ENCODE measurements at regions not wholly inside any gene's neighbourhood (a gene's known extent, or its start where the extent isn't known, plus 50 kb on each side); places are given as distances from the start of the nearest gene placed in this dataset.

GRCh38 chr3:176765382-176765900 lies 431.8 kb downstream of the TBL1XR1 start:
- DNase-seq (ENCODE audit: low spot score) (no peak), ATAC-seq (no peak), FAIRE-seq (no peak)
- H3K4me1 ChIP-seq (ENCODE audit: insufficient read depth, low read length), result no peaks in the 10 kb centered on the region
- ChIA-PET POLR2A (no interaction called here), CTCF (ENCODE audit: low intra/inter-chr PET ratio, low total read pairs) (no interaction called here)
- no peaks in the 10 kb centered on the region for H3K27me3 ChIP-seq (ENCODE audit: control insufficient read depth in 1 of 2, insufficient read depth in 2 of 2, low read length in 2 of 2)
- no TSS peak for BruUV-seq (replicated peaks)
- in situ Hi-C loops (cut with HindIII; ENCODE audit: extremely low pct_ligation_motif_present, low pct_unique_long_range_greater_than_20kb), result no loop called here
- intact Hi-C loops (cut with micrococcal nuclease; ENCODE audit: unreplicated experiment), result no loop called here
- no peak overlapping the region for H3K4me3 ChIP-seq (replicated peaks in 1 of 3; ENCODE audit: insufficient read depth in 1 of 3, low read depth in 2 of 3, low read length in 3 of 3)
- H2AFZ ChIP-seq (ENCODE audit: low read length), result no peak overlapping the region
- H3K27ac ChIP-seq (ENCODE audit: extremely low read length, insufficient read depth, low read length), result no peak overlapping the region
- H3K36me3 ChIP-seq (replicated peaks in 1 of 2; ENCODE audit: control insufficient read depth in 1 of 2, insufficient read depth in 2 of 2, low read length in 2 of 2), result no peaks in the 10 kb centered on the region
- H3K9ac ChIP-seq (ENCODE audit: insufficient read depth, low read depth, low read length), result no peak overlapping the region
- H4K20me1 ChIP-seq (ENCODE audit: insufficient read depth, low read length), result no peaks in the 10 kb centered on the region
- WGBS (ENCODE audit: low lambda C conversion rate), result 0% methylated on average over 3 of the region's 3 CpGs
- no peak overlapping the region for H3K4me2 ChIP-seq (ENCODE audit: low read depth, low read length)
- no peaks in the 10 kb centered on the region for H3K79me2 ChIP-seq (ENCODE audit: insufficient read depth, low read length)
- H3K9me3 ChIP-seq (ENCODE audit: low read length), result no peaks in the 10 kb centered on the region
- TF ChIP-seq KLF6 (CRISPR knock-in tag; IDR thresholded peaks at IDR 0.05), result no peak
- TF ChIP-seq CENPBD1 (CRISPR knock-in tag; IDR thresholded peaks at IDR 0.05; ENCODE audit: borderline replicate concordance, low read depth), result no peak
- TF ChIP-seq ZNF549 (CRISPR knock-in tag; IDR thresholded peaks at IDR 0.05), result no peak
- no peak for TF ChIP-seq ZNF512 (CRISPR knock-in tag; IDR thresholded peaks at IDR 0.05)
- no peak for TF ChIP-seq IKZF4 (CRISPR knock-in tag; IDR thresholded peaks at IDR 0.05; ENCODE audit: borderline replicate concordance, low read depth, not compliant biosample characterization)
- no peak for TF ChIP-seq ZNF33B (CRISPR knock-in tag; IDR thresholded peaks at IDR 0.05)
- no peak for TF ChIP-seq ZNF678 (CRISPR knock-in tag; IDR thresholded peaks at IDR 0.05)
- no peak for TF ChIP-seq SIN3A (IDR thresholded peaks at IDR 0.05; ENCODE audit: borderline replicate concordance, low read depth, low read length)
- TF ChIP-seq EEA1 (CRISPR knock-in tag; IDR thresholded peaks at IDR 0.05; ENCODE audit: borderline replicate concordance), result no peak
- no peak for TF ChIP-seq ZNF547 (CRISPR knock-in tag; IDR thresholded peaks at IDR 0.05)
- TF ChIP-seq RERE (CRISPR knock-in tag; IDR thresholded peaks at IDR 0.05; ENCODE audit: low read depth), result no peak
- no peak for TF ChIP-seq ZNF264 (CRISPR knock-in tag; IDR thresholded peaks at IDR 0.05)
- TF ChIP-seq ZNF12 (CRISPR knock-in tag; IDR thresholded peaks at IDR 0.05), result no peak
- no peak for TF ChIP-seq ZNF143 (CRISPR knock-in tag; IDR thresholded peaks at IDR 0.05)
- TF ChIP-seq NRL (CRISPR knock-in tag; IDR thresholded peaks at IDR 0.05; ENCODE audit: borderline replicate concordance), result no peak
- TF ChIP-seq ZNF44 (CRISPR knock-in tag; IDR thresholded peaks at IDR 0.05), result no peak
- TF ChIP-seq LBX2 (CRISPR knock-in tag; IDR thresholded peaks at IDR 0.05; ENCODE audit: borderline replicate concordance), result no peak
